Psoas muscle (tissue), 7 donors: ENCODE measurements at regions not wholly inside any gene's neighbourhood (a gene's known extent, or its start where the extent isn't known, plus 50 kb on each side); places are given as distances from the start of the nearest gene placed in this dataset.
"Not testable (repeated sequence)": the region's sequence is repeated elsewhere in the genome, so short reads cannot be mapped to it uniquely, and the experiment has no call there.

Experiments
- ATAC-seq, 4 donors: fragments of 200-7000 bp; cut with Tn5 transposase; one replicate each; pipeline ENCODE4 v1.9.1; 2020; ENCODE audit warnings: moderate library complexity in 3 of 4, mild to moderate bottlenecking in 2 of 4
- DNase-seq, 2 donors: peaks; one replicate each; pipeline ENCODE4 v3.0.0-alpha.2; 2020
- H3K27ac ChIP-seq: fragments of 200-600 bp; one replicate; pipeline ENCODE4 v1.8.0; 2022
- H3K27me3 ChIP-seq, 3 donors: fragments of 200-600 bp in 1 of 3; one replicate each; pipeline versions ENCODE4 v1.6.1 to v1.8.0; 2013 to 2022; ENCODE audit warnings: low read length in 2 of 3, mild to moderate bottlenecking in 2 of 3, moderate library complexity in 1 of 3; ENCODE audit not compliant: insufficient read depth in 3 of 3
- H3K36me3 ChIP-seq, 2 donors: fragments of 200-600 bp in 1 of 2; one replicate each; pipeline versions ENCODE4 v1.6.1 to v1.8.0; 2013 to 2022; ENCODE audit warnings: low read depth in 1 of 2, mild to moderate bottlenecking in 1 of 2, moderate library complexity in 1 of 2; ENCODE audit not compliant: insufficient read depth in 1 of 2
- H3K4me1 ChIP-seq: fragments of 200-600 bp; one replicate; pipeline ENCODE4 v1.8.0; 2022
- H3K4me3 ChIP-seq: fragments of 200-600 bp; one replicate; pipeline ENCODE4 v1.8.0; 2022; ENCODE audit warnings: mild to moderate bottlenecking
- H3K9me3 ChIP-seq: fragments of 200-600 bp; one replicate; pipeline ENCODE4 v1.8.0; 2022
- WGBS, 3 donors: extraction: QIAGEN DNeasy Blood & Tissue Kit; methylation state at CpG; one replicate each; pipeline versions ENCODE4 v1.1.6 to v1.1.7; 2013; 5-methylcytosine and 5-hydroxymethylcytosine counted together
- intact Hi-C, 2 donors: fragments of 100-400 bp; cut with DNase I; formaldehyde crosslinking; loops; one replicate each; pipeline versions ENCODE4 v1.11.0 to v1.14.2; 2022
- TF ChIP-seq, protein P1 (sequence below): fragments of 200-600 bp; IDR thresholded peaks from one replicate; pipeline ENCODE4 v1.8.0; 2022; ENCODE audit warnings: antibody characterized with exemption
- donor health status: healthy with polysubstance abuse.
- donor health status: DM: no; HTN: no; CAD: no; lungs with moderate emphysema.
- donor health status: Bipolar disorder and iron deficiency.
- donor health status: healthy.
- donor health status: DM: yes; HTN: yes; CAD: no.
- donor health status: DM: no; HTN: no; CAD: no.
- donor health status: DM: yes; HTN: yes; CAD: no.

DNA sequence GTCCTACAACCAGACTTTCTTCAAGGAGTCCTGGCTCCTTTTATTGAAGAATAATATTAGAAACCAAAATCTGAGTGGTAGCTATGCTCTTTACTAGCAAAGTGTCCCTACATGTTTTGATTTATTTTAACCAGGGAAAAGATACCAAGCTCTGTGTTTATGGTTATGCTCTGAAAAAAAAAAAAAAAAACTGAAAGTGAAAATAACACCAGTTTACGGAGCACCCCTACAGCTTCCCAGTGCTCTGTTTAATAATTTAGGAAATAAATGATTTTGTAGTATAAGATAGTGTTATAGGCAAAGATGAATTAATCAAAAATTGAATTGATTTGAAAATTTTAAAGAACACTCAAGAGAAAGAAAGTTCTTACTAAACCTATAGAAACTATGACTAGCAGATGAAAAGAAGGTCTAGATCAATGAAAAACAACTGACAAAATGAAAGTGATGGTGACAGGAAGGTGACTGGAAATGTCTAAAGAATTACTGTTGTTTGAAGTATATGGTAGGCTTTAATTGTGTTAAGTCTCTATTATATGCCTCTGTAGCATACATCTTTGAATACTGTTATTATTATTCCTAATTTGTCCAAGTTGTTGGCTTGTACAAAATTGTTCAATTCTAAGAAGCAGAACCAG, 1698.4 kb upstream of the PCDH10 start:
- DNase-seq (no peak), ATAC-seq (no peak)
- no peak overlapping the region for H3K4me3 ChIP-seq
- WGBS, 3 donors: 85 to 89% (median 89%) methylated on average over 1 of the region's 1 CpG
- no peaks in the 10 kb centered on the region for H3K27me3 ChIP-seq
- no peaks in the 10 kb centered on the region for H3K9me3 ChIP-seq
- no peaks in the 10 kb centered on the region for H3K36me3 ChIP-seq
- intact Hi-C loops: no loop called here
- TF ChIP-seq, protein P1, sequence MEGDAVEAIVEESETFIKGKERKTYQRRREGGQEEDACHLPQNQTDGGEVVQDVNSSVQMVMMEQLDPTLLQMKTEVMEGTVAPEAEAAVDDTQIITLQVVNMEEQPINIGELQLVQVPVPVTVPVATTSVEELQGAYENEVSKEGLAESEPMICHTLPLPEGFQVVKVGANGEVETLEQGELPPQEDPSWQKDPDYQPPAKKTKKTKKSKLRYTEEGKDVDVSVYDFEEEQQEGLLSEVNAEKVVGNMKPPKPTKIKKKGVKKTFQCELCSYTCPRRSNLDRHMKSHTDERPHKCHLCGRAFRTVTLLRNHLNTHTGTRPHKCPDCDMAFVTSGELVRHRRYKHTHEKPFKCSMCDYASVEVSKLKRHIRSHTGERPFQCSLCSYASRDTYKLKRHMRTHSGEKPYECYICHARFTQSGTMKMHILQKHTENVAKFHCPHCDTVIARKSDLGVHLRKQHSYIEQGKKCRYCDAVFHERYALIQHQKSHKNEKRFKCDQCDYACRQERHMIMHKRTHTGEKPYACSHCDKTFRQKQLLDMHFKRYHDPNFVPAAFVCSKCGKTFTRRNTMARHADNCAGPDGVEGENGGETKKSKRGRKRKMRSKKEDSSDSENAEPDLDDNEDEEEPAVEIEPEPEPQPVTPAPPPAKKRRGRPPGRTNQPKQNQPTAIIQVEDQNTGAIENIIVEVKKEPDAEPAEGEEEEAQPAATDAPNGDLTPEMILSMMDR: no peak
- H3K4me1 ChIP-seq: no peaks in the 10 kb centered on the region
- no peak overlapping the region for H3K27ac ChIP-seq

DNA sequence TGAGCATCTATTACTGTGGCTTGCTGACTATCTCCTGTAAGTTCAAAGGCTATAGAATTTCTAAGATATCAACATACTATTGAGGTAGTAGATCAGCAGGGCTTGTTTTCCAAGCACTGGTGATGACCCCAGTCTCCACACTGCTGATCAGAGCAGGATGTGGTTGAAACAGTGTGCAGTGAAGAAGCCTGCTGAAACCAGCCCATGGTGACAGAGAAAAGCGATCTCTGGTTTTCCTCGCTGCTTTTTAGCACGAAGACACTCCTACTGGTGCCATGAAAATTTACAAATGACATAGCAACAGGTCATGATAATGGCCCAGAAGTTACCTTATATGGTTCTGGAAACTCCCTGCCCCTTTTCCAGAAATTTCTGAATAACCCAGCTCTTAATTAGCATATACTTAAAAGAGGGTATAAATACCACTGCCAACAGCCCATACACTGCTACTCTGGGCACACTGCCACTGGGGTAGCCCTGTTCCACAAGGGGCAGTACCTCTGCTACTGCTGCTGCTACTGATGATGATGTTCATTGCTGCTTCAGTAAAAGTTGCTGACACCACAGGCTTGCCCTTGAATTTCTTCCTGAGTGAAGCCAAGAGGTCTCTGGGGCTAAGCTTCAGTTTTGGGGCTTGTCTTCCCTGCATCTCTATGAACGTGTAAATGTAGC, 1689.5 kb upstream of the PCDH10 start:
- no peaks in the 10 kb centered on the region for H3K36me3 ChIP-seq
- H3K4me1 ChIP-seq: no peaks in the 10 kb centered on the region
- 56 to 80% (median 74%) methylated on average over 4 of the region's 4 CpGs for WGBS, 3 donors
- H3K27ac ChIP-seq: no peak overlapping the region
- no peak for DNase-seq
- TF ChIP-seq, protein P1: no peak
- H3K9me3 ChIP-seq: no peaks in the 10 kb centered on the region
- no peak overlapping the region for H3K4me3 ChIP-seq
- no peaks in the 10 kb centered on the region for H3K27me3 ChIP-seq
- intact Hi-C loops: no loop called here
- no peak for ATAC-seq

DNA sequence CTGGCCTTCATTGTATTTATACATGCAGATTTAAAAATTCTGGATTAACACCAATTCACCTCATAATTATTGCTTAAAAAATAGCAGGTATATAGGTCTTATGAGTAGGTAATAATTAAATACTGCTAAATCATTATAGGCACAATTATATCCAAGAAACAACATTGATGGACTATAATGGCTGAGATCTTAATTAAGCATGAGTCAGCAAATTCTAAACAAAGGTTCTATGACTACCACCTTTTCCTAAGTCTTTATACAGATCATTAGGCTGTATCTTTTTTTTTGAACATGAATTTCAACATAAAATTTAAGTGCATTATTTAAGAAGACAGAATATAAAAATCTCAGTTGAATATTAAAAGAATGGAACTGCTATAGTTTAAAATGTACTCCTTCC, 1678.7 kb upstream of the PCDH10 start:
- Histone ChIP-seq H3K27me3 (no peaks in the 10 kb centered on the region), H3K36me3 (no peaks in the 10 kb centered on the region), H3K9me3 (no peaks in the 10 kb centered on the region), H3K27ac (no peak overlapping the region), H3K4me3 (no peak overlapping the region), H3K4me1 (no peaks in the 10 kb centered on the region)
- DNase-seq (no peak), ATAC-seq (no peak)
- intact Hi-C loops: no loop called here
- TF ChIP-seq, protein P1: no peak

- no peak overlapping the region for H3K4me3 ChIP-seq
- TF ChIP-seq, protein P1: no peak
- no peaks in the 10 kb centered on the region for H3K9me3 ChIP-seq
- DNase-seq (no peak), ATAC-seq (no peak)
- no peaks in the 10 kb centered on the region for H3K36me3 ChIP-seq
- 58 to 77% (median 58%) methylated on average over 2 of the region's 2 CpGs for WGBS, 3 donors
- no peaks in the 10 kb centered on the region for H3K27me3 ChIP-seq
- no peak overlapping the region for H3K27ac ChIP-seq
- intact Hi-C loops: no loop called here
- no peaks in the 10 kb centered on the region for H3K4me1 ChIP-seq
Observed at GRCh38 chr4:131488772-131489171, 1660.3 kb upstream of the PCDH10 start.

DNA sequence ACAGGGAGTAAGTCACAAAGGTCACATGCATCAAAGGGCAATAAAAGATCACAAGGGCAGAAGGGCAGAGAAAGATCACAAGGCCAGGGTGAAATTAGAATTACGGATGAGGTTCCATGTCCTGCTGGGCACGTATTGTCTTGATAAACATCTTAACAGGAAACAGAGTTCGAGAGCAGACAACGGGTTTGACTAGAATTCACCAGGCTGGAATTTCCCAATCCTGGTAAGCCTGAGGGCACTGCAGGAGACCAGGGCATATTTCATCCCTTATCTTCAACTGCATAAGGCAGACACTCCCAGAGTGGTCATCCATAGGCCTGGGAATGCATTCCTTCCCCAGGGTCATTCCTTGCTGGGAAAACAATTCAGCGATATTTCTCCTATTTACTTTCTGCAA, 1652.9 kb upstream of the PCDH10 start:
- H3K27ac ChIP-seq, H3K4me1 ChIP-seq, intact Hi-C loops, H3K27me3 ChIP-seq, DNase-seq, H3K36me3 ChIP-seq, ATAC-seq, H3K9me3 ChIP-seq, H3K4me3 ChIP-seq: not testable (repeated sequence)
- WGBS, 3 donors: 48 to 57% (median 49%) methylated on average over 5 of the region's 5 CpGs
